ENCODE measurements at regions not wholly inside any gene's neighbourhood (a gene's known extent, or its start where the extent isn't known, plus 50 kb on each side); places are given as distances from the start of the nearest gene placed in this dataset.

GRCh38 chr15:97783240-97783639 lies 177.3 kb upstream of the ARRDC4 start:
- Mint-ChIP-seq H3K4me3 (no peak overlapping the region), H3K27ac (no peak overlapping the region), H3K9me3 (no peaks in the 10 kb centered on the region), H3K27me3 (ENCODE audit: low read depth) (no peaks in the 10 kb centered on the region), H3K36me3 (ENCODE audit: low read depth) (no peaks in the 10 kb centered on the region), H3K4me1 (ENCODE audit: low read depth) (no peaks in the 10 kb centered on the region)

- Mint-ChIP-seq H3K36me3 (ENCODE audit: low read depth) (no peaks in the 10 kb centered on the region), H3K4me1 (ENCODE audit: low read depth) (no peaks in the 10 kb centered on the region), H3K27me3 (ENCODE audit: low read depth) (no peaks in the 10 kb centered on the region), H3K27ac (no peak overlapping the region), H3K9me3 (no peaks in the 10 kb centered on the region), H3K4me3 (no peak overlapping the region)
Observed at GRCh38 chr15:97786741-97787140, 173.8 kb upstream of the ARRDC4 start.

DNA sequence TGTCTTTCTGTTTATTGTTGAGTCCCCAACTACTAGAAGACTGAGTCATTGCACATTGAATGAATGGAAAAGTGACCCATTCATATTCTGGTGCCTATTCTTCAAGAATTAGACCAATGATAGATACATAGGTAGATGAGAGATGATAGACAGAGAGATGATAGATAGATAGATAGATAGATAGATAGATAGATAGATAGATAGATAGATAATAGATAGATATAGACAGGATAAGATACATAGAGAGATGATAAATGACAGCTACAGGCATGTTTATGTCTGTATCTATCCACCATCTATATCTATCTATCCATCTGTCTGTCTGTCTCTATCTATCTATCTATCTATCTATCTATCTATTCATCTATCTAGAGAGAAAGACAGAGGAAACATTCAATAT lies 170.3 kb upstream of the ARRDC4 start:
- Mint-ChIP-seq H3K4me3 (no peak overlapping the region), H3K27ac (no peak overlapping the region), H3K4me1 (ENCODE audit: low read depth) (no peaks in the 10 kb centered on the region), H3K9me3 (no peaks in the 10 kb centered on the region), H3K36me3 (ENCODE audit: low read depth) (no peaks in the 10 kb centered on the region), H3K27me3 (ENCODE audit: low read depth) (no peaks in the 10 kb centered on the region)

DNA sequence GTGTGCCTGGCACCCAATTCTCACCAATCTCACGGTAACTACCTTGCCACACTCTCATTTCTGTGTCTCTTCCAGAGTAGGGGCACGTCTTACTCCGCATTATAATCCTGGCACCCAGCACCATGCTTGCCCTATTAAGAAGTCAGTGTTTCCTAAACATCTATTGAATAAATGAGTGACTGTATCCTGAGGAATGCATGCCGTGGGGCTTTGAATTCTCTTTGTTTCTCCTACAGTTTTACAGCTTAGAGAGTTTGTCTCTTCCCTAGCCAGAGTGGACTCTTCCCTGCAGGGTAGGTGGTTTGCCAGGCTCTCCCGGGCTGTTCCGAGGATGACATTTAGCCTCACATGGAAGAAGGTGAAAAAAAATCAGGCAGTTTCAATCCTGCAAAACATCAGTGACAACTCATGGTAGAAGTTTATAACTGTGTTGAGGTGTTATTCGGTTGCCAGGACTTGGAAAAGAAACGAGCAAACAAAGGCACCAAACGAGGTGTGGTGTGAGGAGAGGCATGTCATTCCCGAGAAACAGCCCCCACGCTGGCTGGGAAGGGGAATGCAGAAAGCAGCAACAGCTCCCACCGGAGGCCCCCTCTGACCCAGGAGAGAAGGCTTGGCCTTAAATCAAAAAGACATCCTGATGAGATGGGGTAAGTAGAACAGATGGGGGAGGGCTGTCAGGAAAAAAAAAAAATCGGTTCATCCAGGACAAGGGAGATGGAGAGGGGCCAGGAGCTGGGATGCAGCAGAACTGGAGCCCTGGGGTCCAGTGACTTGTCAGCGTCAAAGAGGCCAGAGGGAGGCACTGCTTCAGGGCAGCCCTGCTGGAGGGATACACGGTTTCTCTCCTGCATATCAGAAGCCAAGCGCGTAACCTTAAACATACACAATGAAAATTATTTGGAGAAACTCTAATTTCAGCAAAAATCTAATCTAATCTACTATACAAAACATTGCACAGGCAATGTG lies 168.4 kb upstream of the ARRDC4 start:
- no peaks in the 10 kb centered on the region for H3K9me3 Mint-ChIP-seq
- no peaks in the 10 kb centered on the region for H3K27me3 Mint-ChIP-seq (ENCODE audit: low read depth)
- H3K4me1 Mint-ChIP-seq (ENCODE audit: low read depth): no peaks in the 10 kb centered on the region
- no peak overlapping the region for H3K27ac Mint-ChIP-seq
- no peak overlapping the region for H3K4me3 Mint-ChIP-seq
- H3K36me3 Mint-ChIP-seq (ENCODE audit: low read depth): no peaks in the 10 kb centered on the region

GRCh38 chr15:97804950-97805349 lies 155.6 kb upstream of the ARRDC4 start:
- no peak overlapping the region for H3K27ac Mint-ChIP-seq
- no peaks in the 10 kb centered on the region for H3K4me1 Mint-ChIP-seq (ENCODE audit: low read depth)
- H3K4me3 Mint-ChIP-seq: no peak overlapping the region
- no peaks in the 10 kb centered on the region for H3K9me3 Mint-ChIP-seq
- no peaks in the 10 kb centered on the region for H3K36me3 Mint-ChIP-seq (ENCODE audit: low read depth)
- no peaks in the 10 kb centered on the region for H3K27me3 Mint-ChIP-seq (ENCODE audit: low read depth)

- Mint-ChIP-seq H3K36me3 (ENCODE audit: low read depth) (no peaks in the 10 kb centered on the region), H3K27ac (no peak overlapping the region), H3K4me1 (ENCODE audit: low read depth) (no peaks in the 10 kb centered on the region), H3K4me3 (no peak overlapping the region), H3K9me3 (no peaks in the 10 kb centered on the region), H3K27me3 (ENCODE audit: low read depth) (no peaks in the 10 kb centered on the region)
Observed at GRCh38 chr15:97806766-97807165, 153.7 kb upstream of the ARRDC4 start.

DNA sequence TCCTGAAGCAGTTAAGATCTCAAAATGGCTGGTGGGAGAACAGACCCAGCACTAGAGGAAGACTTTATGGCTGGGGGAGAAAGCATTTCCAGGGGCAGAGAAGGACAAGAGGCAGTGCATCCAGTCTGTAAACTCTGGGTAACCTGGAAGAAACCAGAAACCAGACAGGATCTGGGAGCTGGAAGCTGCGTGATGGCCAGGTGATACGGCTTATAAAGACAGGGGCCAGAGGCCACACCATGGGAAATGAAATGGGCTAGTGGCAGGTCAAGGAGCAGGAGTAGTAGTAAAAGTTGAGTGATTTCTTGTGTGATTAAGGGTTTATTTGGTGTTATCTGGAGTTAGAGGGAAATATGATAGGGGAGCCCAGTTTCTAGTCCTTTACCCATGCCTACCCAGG lies 144.7 kb upstream of the ARRDC4 start:
- Mint-ChIP-seq H3K4me3 (no peak overlapping the region), H3K27me3 (ENCODE audit: low read depth) (no peaks in the 10 kb centered on the region), H3K4me1 (ENCODE audit: low read depth) (no peaks in the 10 kb centered on the region), H3K27ac (no peak overlapping the region), H3K9me3 (peaks cover 4% of the 10 kb centered on the region), H3K36me3 (ENCODE audit: low read depth) (no peaks in the 10 kb centered on the region)

- Mint-ChIP-seq H3K36me3 (ENCODE audit: low read depth) (no peaks in the 10 kb centered on the region), H3K4me1 (ENCODE audit: low read depth) (no peaks in the 10 kb centered on the region), H3K27me3 (ENCODE audit: low read depth) (no peaks in the 10 kb centered on the region), H3K9me3 (peaks cover 2% of the 10 kb centered on the region), H3K4me3 (no peak overlapping the region), H3K27ac (no peak overlapping the region)
Observed at GRCh38 chr15:97817276-97817890, 143.1 kb upstream of the ARRDC4 start.

GRCh38 chr15:97836003-97836402 lies 124.5 kb upstream of the ARRDC4 start:
- Mint-ChIP-seq H3K4me1 (ENCODE audit: low read depth) (no peaks in the 10 kb centered on the region), H3K9me3 (peaks cover 3% of the 10 kb centered on the region)

DNA sequence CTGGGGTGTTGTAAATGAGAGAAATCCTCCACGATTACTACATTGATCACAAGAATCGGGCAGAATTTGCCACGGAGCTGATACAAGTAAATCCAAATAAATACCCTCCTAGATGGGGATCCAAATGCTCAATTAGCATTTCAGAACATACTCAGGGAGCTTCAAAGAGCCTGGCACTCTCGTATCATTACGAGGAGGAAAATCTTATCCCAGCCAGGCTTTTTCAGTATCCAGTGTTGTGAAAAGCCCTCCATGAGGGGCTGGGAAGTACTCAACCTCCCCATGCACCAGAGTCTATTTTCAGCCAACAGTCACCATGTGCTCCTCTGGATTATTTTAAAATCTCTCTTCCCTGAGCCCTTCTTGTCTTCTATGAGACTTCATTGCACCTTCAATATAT lies 122.6 kb upstream of the ARRDC4 start:
- Mint-ChIP-seq H3K4me1 (ENCODE audit: low read depth) (no peaks in the 10 kb centered on the region), H3K27ac (no peak overlapping the region), H3K9me3 (peaks cover 3% of the 10 kb centered on the region), H3K27me3 (ENCODE audit: low read depth) (no peaks in the 10 kb centered on the region), H3K36me3 (ENCODE audit: low read depth) (no peaks in the 10 kb centered on the region), H3K4me3 (no peak overlapping the region)

More at GRCh38 chr15:97836003-97836402, 124.5 kb upstream of the ARRDC4 start:
- Mint-ChIP-seq H3K27ac (no peak overlapping the region), H3K27me3 (ENCODE audit: low read depth) (no peaks in the 10 kb centered on the region), H3K4me3 (no peak overlapping the region), H3K36me3 (ENCODE audit: low read depth) (no peaks in the 10 kb centered on the region)

DNA sequence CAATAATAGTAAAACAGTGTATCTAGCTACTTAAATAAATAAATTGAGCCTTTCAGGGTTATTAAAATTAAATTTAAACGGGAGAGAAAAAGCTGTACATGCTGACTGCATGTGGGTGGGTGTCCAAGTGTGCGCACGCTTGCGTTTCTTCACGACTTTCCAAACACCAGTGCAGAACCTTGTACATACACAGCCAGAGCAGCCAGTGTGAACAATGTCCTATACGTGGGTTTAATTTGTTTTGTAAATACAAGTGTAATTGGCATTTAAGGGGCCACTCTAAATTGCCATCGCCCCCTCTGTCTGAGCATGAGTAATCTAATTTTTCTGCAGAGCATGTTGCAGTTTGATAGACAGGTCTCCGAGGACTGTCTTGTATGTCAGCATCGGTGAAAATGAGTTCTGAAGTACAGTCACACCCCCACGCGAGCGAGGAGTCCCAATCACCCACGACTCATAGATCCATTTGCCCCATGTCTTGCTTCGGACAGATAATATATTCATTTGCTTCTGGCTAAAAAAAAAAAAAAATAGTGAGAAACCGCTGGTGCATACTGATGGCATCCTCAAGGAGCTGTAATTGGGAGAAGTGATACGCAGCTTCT lies 121.8 kb upstream of the ARRDC4 start:
- no peaks in the 10 kb centered on the region for H3K4me1 Mint-ChIP-seq (ENCODE audit: low read depth)

DNA sequence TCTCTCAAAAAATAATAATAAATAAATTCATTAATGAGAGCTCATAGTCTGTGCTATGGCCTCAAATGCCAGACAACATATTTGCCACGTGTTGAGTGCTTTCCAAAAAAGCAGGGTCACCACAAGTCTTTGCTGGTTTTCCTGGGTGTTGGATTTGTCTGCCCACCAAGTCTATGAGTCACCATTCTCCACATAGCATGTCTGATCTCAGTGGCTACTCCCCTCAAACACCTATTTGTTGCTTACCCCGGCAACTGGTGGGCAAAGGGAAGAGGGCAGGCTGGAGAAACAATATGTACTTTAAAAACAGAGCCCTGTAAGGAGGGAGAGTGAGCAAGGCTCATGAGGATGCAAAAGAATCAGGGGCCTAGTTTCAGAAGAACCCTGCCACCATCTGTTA lies 120.0 kb upstream of the ARRDC4 start:
- no peaks in the 10 kb centered on the region for H3K36me3 Mint-ChIP-seq (ENCODE audit: low read depth)
- H3K27me3 Mint-ChIP-seq (ENCODE audit: low read depth): no peaks in the 10 kb centered on the region
- H3K4me3 Mint-ChIP-seq: no peak overlapping the region
- H3K27ac Mint-ChIP-seq: no peak overlapping the region
- H3K9me3 Mint-ChIP-seq: peaks cover 3% of the 10 kb centered on the region
- H3K4me1 Mint-ChIP-seq (ENCODE audit: low read depth): no peaks in the 10 kb centered on the region

More for the DNA sequence above, 121.8 kb upstream of the ARRDC4 start:
- H3K9me3 Mint-ChIP-seq: peaks cover 3% of the 10 kb centered on the region
- no peaks in the 10 kb centered on the region for H3K36me3 Mint-ChIP-seq (ENCODE audit: low read depth)
- no peak overlapping the region for H3K4me3 Mint-ChIP-seq
- no peak overlapping the region for H3K27ac Mint-ChIP-seq
- H3K27me3 Mint-ChIP-seq (ENCODE audit: low read depth): no peaks in the 10 kb centered on the region

DNA sequence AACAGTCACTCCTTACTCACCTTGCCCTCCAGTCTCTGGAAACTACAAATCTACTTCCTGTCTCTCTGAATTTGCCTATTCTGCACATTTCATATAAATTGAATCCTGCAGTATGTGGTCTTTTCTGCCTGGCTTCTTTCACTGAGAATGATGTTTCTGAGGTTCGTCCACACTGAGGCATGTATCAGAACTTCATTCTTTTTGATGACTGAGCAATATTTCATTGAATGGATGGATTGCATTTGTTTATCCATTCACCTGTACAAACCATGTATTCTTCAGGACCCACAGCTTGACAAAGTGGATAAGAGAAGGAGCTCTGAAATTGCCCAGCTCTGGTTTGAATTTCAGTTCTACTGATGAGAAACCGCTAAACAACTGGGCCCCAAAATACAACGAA lies 118.9 kb upstream of the ARRDC4 start:
- Mint-ChIP-seq H3K36me3 (ENCODE audit: low read depth) (no peaks in the 10 kb centered on the region), H3K4me1 (ENCODE audit: low read depth) (no peaks in the 10 kb centered on the region), H3K9me3 (no peaks in the 10 kb centered on the region)

DNA sequence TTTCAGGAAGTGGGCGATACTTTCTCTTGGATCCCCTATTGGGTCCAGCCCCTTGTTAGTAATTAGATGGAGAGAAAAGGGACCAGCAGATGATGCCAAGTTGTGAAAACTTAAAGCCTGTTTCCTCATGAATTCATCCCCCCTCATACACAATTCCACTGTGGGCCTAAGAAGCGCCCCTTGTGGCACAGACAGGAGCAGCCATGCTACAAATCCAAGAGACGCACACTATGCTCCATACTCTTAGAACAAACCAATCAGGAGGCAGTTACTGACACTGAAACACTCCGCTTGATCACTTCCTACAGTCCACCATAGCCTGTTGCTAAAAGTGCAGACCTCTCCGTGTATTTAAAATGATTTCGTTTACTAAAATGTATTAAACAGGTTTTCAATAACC lies 111.3 kb upstream of the ARRDC4 start:
- no peak overlapping the region for H3K27ac Mint-ChIP-seq
- H3K4me3 Mint-ChIP-seq: no peak overlapping the region
- H3K36me3 Mint-ChIP-seq (ENCODE audit: low read depth): no peaks in the 10 kb centered on the region
- no peaks in the 10 kb centered on the region for H3K27me3 Mint-ChIP-seq (ENCODE audit: low read depth)
- H3K4me1 Mint-ChIP-seq (ENCODE audit: low read depth): no peaks in the 10 kb centered on the region
- no peaks in the 10 kb centered on the region for H3K9me3 Mint-ChIP-seq

More for the DNA sequence above, 118.9 kb upstream of the ARRDC4 start:
- Mint-ChIP-seq H3K27me3 (ENCODE audit: low read depth) (no peaks in the 10 kb centered on the region), H3K4me3 (no peak overlapping the region), H3K27ac (no peak overlapping the region)

DNA sequence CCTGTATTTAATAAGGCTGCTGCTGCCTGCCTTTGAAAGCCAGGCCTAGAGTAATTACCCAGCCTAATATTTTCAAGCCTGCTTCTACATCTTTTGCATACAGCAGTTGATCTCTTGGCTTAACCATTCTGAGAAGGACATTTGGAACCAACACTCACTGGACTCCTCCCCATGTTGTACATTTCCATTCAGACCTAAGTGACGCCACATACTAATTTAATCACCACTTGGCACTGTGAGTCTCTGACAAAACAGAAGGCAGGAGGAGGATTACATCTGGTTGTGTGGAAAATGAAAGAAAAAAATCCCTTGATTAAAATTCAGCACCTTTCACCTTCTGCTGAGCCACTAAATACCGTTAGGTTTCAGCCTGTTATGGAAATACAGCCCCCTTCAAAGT lies 102.2 kb upstream of the ARRDC4 start:
- Mint-ChIP-seq H3K27me3 (ENCODE audit: low read depth) (no peaks in the 10 kb centered on the region), H3K36me3 (ENCODE audit: low read depth) (no peaks in the 10 kb centered on the region), H3K4me1 (ENCODE audit: low read depth) (no peaks in the 10 kb centered on the region), H3K4me3 (no peak overlapping the region), H3K27ac (no peak overlapping the region), H3K9me3 (no peaks in the 10 kb centered on the region)
